ENCODE measurements at regions not wholly inside any gene's neighbourhood (a gene's known extent, or its start where the extent isn't known, plus 50 kb on each side); places are given as distances from the start of the nearest gene placed in this dataset.

GRCh38 chr1:219518907-219519248, 94.0 kb downstream of the ZC3H11B start:
- Mint-ChIP-seq H3K27me3 (ENCODE audit: unreplicated experiment) (no peaks in the 10 kb centered on the region), H3K36me3 (ENCODE audit: unreplicated experiment) (no peaks in the 10 kb centered on the region), H3K9me3 (ENCODE audit: unreplicated experiment) (no peaks in the 10 kb centered on the region), H3K27ac (ENCODE audit: unreplicated experiment) (no peak overlapping the region), H3K4me3 (ENCODE audit: unreplicated experiment) (no peak overlapping the region), H3K4me1 (ENCODE audit: low read depth, unreplicated experiment) (no peaks in the 10 kb centered on the region)
- TF ChIP-seq CTCF (IDR thresholded peaks at IDR 0.05; ENCODE audit: partially characterized antibody, unreplicated experiment) = no peak
- DNase-seq = no peak

- Mint-ChIP-seq H3K4me3 (ENCODE audit: unreplicated experiment) (no peak overlapping the region), H3K36me3 (ENCODE audit: unreplicated experiment) (no peaks in the 10 kb centered on the region), H3K4me1 (ENCODE audit: low read depth, unreplicated experiment) (no peaks in the 10 kb centered on the region), H3K27me3 (ENCODE audit: unreplicated experiment) (no peaks in the 10 kb centered on the region), H3K27ac (ENCODE audit: unreplicated experiment) (no peak overlapping the region), H3K9me3 (ENCODE audit: unreplicated experiment) (no peaks in the 10 kb centered on the region)
- no peak for TF ChIP-seq CTCF (IDR thresholded peaks at IDR 0.05; ENCODE audit: partially characterized antibody, unreplicated experiment)
- no peak for DNase-seq
Measured at GRCh38 chr1:219518168-219518906, 94.6 kb downstream of the ZC3H11B start.

- no peak overlapping the region for H3K27ac Mint-ChIP-seq (ENCODE audit: unreplicated experiment)
Measured at GRCh38 chr1:219517031-219517430, 95.9 kb downstream of the ZC3H11B start.

GRCh38 chr1:219514728-219515127, 98.2 kb downstream of the ZC3H11B start:
- Mint-ChIP-seq H3K27me3 (ENCODE audit: unreplicated experiment) (no peaks in the 10 kb centered on the region), H3K4me1 (ENCODE audit: low read depth, unreplicated experiment) (no peaks in the 10 kb centered on the region), H3K36me3 (ENCODE audit: unreplicated experiment) (no peaks in the 10 kb centered on the region), H3K4me3 (ENCODE audit: unreplicated experiment) (no peak overlapping the region), H3K27ac (ENCODE audit: unreplicated experiment) (no peak overlapping the region), H3K9me3 (ENCODE audit: unreplicated experiment) (no peaks in the 10 kb centered on the region)
- TF ChIP-seq CTCF (IDR thresholded peaks at IDR 0.05; ENCODE audit: partially characterized antibody, unreplicated experiment) = no peak
- DNase-seq = no peak

More at GRCh38 chr1:219517031-219517430, 95.9 kb downstream of the ZC3H11B start:
- DNase-seq = no peak
- Mint-ChIP-seq H3K9me3 (ENCODE audit: unreplicated experiment) (no peaks in the 10 kb centered on the region), H3K27me3 (ENCODE audit: unreplicated experiment) (no peaks in the 10 kb centered on the region), H3K4me1 (ENCODE audit: low read depth, unreplicated experiment) (no peaks in the 10 kb centered on the region), H3K4me3 (ENCODE audit: unreplicated experiment) (no peak overlapping the region), H3K36me3 (ENCODE audit: unreplicated experiment) (no peaks in the 10 kb centered on the region)
- no peak for TF ChIP-seq CTCF (IDR thresholded peaks at IDR 0.05; ENCODE audit: partially characterized antibody, unreplicated experiment)

- TF ChIP-seq CTCF (IDR thresholded peaks at IDR 0.05; ENCODE audit: partially characterized antibody, unreplicated experiment) = no peak
- no peak overlapping the region for H3K4me3 Mint-ChIP-seq (ENCODE audit: unreplicated experiment)
- no peak overlapping the region for H3K27ac Mint-ChIP-seq (ENCODE audit: unreplicated experiment)
- no peak for DNase-seq
- no peaks in the 10 kb centered on the region for H3K9me3 Mint-ChIP-seq (ENCODE audit: unreplicated experiment)
- no peaks in the 10 kb centered on the region for H3K4me1 Mint-ChIP-seq (ENCODE audit: low read depth, unreplicated experiment)
- H3K27me3 Mint-ChIP-seq (ENCODE audit: unreplicated experiment) = no peaks in the 10 kb centered on the region
- H3K36me3 Mint-ChIP-seq (ENCODE audit: unreplicated experiment) = no peaks in the 10 kb centered on the region
Measured at GRCh38 chr1:219507437-219507836, 105.5 kb downstream of the ZC3H11B start.

Data from glutamatergic neuron (in vitro differentiated cells).